ENCODE measurements at regions not wholly inside any gene's neighbourhood (a gene's known extent, or its start where the extent isn't known, plus 50 kb on each side); places are given as distances from the start of the nearest gene placed in this dataset.

- Histone ChIP-seq H3K4me3 (no peak overlapping the region), H3K4me1 (peaks cover 6 to 22% (median 12%) of the 10 kb centered on the region in 4 donors), H3K27me3 (no peaks in the 10 kb centered on the region), H3K27ac (replicated peaks in 1 of 4) (no peak overlapping the region), H3K9me3 (no peaks in the 10 kb centered on the region), H3K36me3 (no peaks in the 10 kb centered on the region)
- DNase-seq (ENCODE audit: extremely low spot score), result no peak
- intact Hi-C loops (cut with DNase I), result no loop called here
- WGBS, result 79% methylated on average over 2 of the region's 2 CpGs
- TF ChIP-seq POLR2A (IDR thresholded peaks at IDR 0.05; ENCODE audit: low read depth) (no peak), POLR2AphosphoS5 (IDR thresholded peaks at IDR 0.05) (no peak), EP300 (IDR thresholded peaks at IDR 0.05) (no peak), CTCF (IDR thresholded peaks at IDR 0.05) (no peak)
These were observed 131.9 kb upstream of the SGK1 start for GRCh38 chr6:134449781-134450180.

- intact Hi-C loops (cut with DNase I), result no loop called here
- DNase-seq (ENCODE audit: extremely low spot score), result no peak
- Histone ChIP-seq H3K4me1 (peaks cover 6 to 22% (median 12%) of the 10 kb centered on the region in 4 donors), H3K36me3 (no peaks in the 10 kb centered on the region), H3K27ac (replicated peaks in 1 of 4) (no peak overlapping the region), H3K4me3 (no peak overlapping the region), H3K27me3 (no peaks in the 10 kb centered on the region), H3K9me3 (no peaks in the 10 kb centered on the region)
- WGBS, result 83% methylated on average over 1 of the region's 1 CpG
- no peak for TF ChIP-seq EP300 (IDR thresholded peaks at IDR 0.05)
- no peak for TF ChIP-seq CTCF (IDR thresholded peaks at IDR 0.05)
- TF ChIP-seq POLR2AphosphoS5 (IDR thresholded peaks at IDR 0.05), result no peak
- no peak for TF ChIP-seq POLR2A (IDR thresholded peaks at IDR 0.05; ENCODE audit: low read depth)
These were observed 131.1 kb upstream of the SGK1 start for GRCh38 chr6:134449004-134449403.

GRCh38 chr6:134447883-134448387 lies 130.0 kb upstream of the SGK1 start:
- WGBS, result 12% methylated on average over 3 of the region's 3 CpGs
- DNase-seq (ENCODE audit: extremely low spot score), result no peak
- TF ChIP-seq POLR2A (IDR thresholded peaks at IDR 0.05; ENCODE audit: low read depth) (no peak), EP300 (IDR thresholded peaks at IDR 0.05) (no peak), CTCF (IDR thresholded peaks at IDR 0.05) (no peak), POLR2AphosphoS5 (IDR thresholded peaks at IDR 0.05) (no peak)
- H3K27me3 ChIP-seq, result no peaks in the 10 kb centered on the region
- H3K4me1 ChIP-seq, result peaks cover 6 to 22% (median 12%) of the 10 kb centered on the region in 4 donors
- H3K4me3 ChIP-seq, result no peak overlapping the region
- intact Hi-C loops (cut with DNase I), result no loop called here
- H3K27ac ChIP-seq (replicated peaks in 1 of 4), result no peak overlapping the region
- no peaks in the 10 kb centered on the region for H3K36me3 ChIP-seq
- no peaks in the 10 kb centered on the region for H3K9me3 ChIP-seq

- Histone ChIP-seq H3K36me3 (no peaks in the 10 kb centered on the region), H3K4me1 (peaks cover 6 to 22% (median 12%) of the 10 kb centered on the region in 4 donors), H3K4me3 (no peak overlapping the region), H3K27ac (replicated peaks in 1 of 4) (no peak overlapping the region), H3K9me3 (no peaks in the 10 kb centered on the region), H3K27me3 (no peaks in the 10 kb centered on the region)
- intact Hi-C loops (cut with DNase I), result no loop called here
- 34% methylated on average over 3 of the region's 3 CpGs for WGBS
- TF ChIP-seq POLR2A (IDR thresholded peaks at IDR 0.05; ENCODE audit: low read depth) (no peak), EP300 (IDR thresholded peaks at IDR 0.05) (no peak), POLR2AphosphoS5 (IDR thresholded peaks at IDR 0.05) (no peak)
- DNase-seq (ENCODE audit: extremely low spot score), result no peak
These were observed 129.5 kb upstream of the SGK1 start for GRCh38 chr6:134447423-134447822.

- no peak overlapping the region for H3K4me3 ChIP-seq
- intact Hi-C loops (cut with DNase I), result no loop called here
- no peaks in the 10 kb centered on the region for H3K9me3 ChIP-seq
- TF ChIP-seq EP300 (IDR thresholded peaks at IDR 0.05) (no peak), POLR2A (IDR thresholded peaks at IDR 0.05; ENCODE audit: low read depth) (no peak), CTCF (IDR thresholded peaks at IDR 0.05) (no peak), POLR2AphosphoS5 (IDR thresholded peaks at IDR 0.05) (no peak)
- 50% methylated on average over 3 of the region's 3 CpGs for WGBS
- no peaks in the 10 kb centered on the region for H3K36me3 ChIP-seq
- H3K4me1 ChIP-seq, result peaks cover 6 to 22% (median 12%) of the 10 kb centered on the region in 4 donors
- no peak for DNase-seq (ENCODE audit: extremely low spot score)
- H3K27ac ChIP-seq (replicated peaks in 1 of 4), result no peak overlapping the region
- H3K27me3 ChIP-seq, result no peaks in the 10 kb centered on the region
These were observed 129.0 kb upstream of the SGK1 start for GRCh38 chr6:134446896-134447295.

Data from esophagus muscularis mucosa (tissue), 4 donors.